CD4-positive, CD25-positive, alpha-beta regulatory T cell (primary cell): ENCODE measurements at regions not wholly inside any gene's neighbourhood (a gene's known extent, or its start where the extent isn't known, plus 50 kb on each side); places are given as distances from the start of the nearest gene placed in this dataset.

ENCODE experiments used
- ATAC-seq, 2 donors: fragments of 150-1000 bp; cut with Tn5 transposase; one replicate each; pipeline ENCODE4 v1.10.0; 2021; ENCODE audit warnings: low read depth in 2 of 2, moderate number of reproducible peaks in 2 of 2, moderate library complexity in 1 of 2
- DNase-seq, 3 donors: peaks; one replicate each; pipeline versions ENCODE4 v3.0.0 to v3.0.0-alpha.2; 2012 to 2022; ENCODE audit warnings: mixed read lengths in 1 of 3
- H3K27ac ChIP-seq: one replicate; pipeline ENCODE4 v1.7.0; 2013; ENCODE audit warnings: mild to moderate bottlenecking, low read length; ENCODE audit not compliant: insufficient read depth, poor library complexity, severe bottlenecking
- H3K27me3 ChIP-seq: one replicate; pipeline ENCODE4 v1.7.0; 2013; ENCODE audit warnings: low read length; ENCODE audit not compliant: control insufficient read depth, insufficient read depth
- H3K36me3 ChIP-seq: one replicate; pipeline ENCODE4 v1.7.0; 2013; ENCODE audit warnings: mild to moderate bottlenecking, low read length, moderate library complexity; ENCODE audit not compliant: control insufficient read depth, insufficient read depth
- H3K4me1 ChIP-seq: 2 replicates; pipeline ENCODE4 v1.7.0; 2013; ENCODE audit warnings: mild to moderate bottlenecking, low read length; ENCODE audit not compliant: insufficient read depth, control insufficient read depth, poor library complexity, severe bottlenecking
- H3K4me3 ChIP-seq: one replicate; pipeline ENCODE4 v1.7.0; 2013; ENCODE audit warnings: low read depth, mild to moderate bottlenecking, low read length, moderate library complexity
- H3K9me3 ChIP-seq, 2 experiments: 1 replicate in 1 of 2; 2 replicates in 1 of 2; pipeline ENCODE4 v1.7.0; 2013; ENCODE audit warnings: low read length in 2 of 2, mild to moderate bottlenecking in 1 of 2, moderate library complexity in 1 of 2; ENCODE audit not compliant: control insufficient read depth in 2 of 2
- H3K27ac Mint-ChIP-seq, 3 donors: one replicate each; pipeline ENCODE4 v1.8.0; 2020 to 2022; ENCODE audit warnings: mild to moderate bottlenecking in 3 of 3, mixed read lengths in 3 of 3, moderate library complexity in 2 of 3
- H3K27me3 Mint-ChIP-seq: one replicate; pipeline ENCODE4 v1.8.0; 2022; ENCODE audit warnings: mild to moderate bottlenecking, mixed read lengths
- H3K36me3 Mint-ChIP-seq: one replicate; pipeline ENCODE4 v1.8.0; 2020; ENCODE audit warnings: mixed read lengths
- H3K4me1 Mint-ChIP-seq, 4 donors: one replicate each; pipeline ENCODE4 v1.8.0; 2020 to 2022; ENCODE audit warnings: mixed read lengths in 4 of 4, mild to moderate bottlenecking in 1 of 4
- H3K4me3 Mint-ChIP-seq, 4 donors: one replicate each; pipeline ENCODE4 v1.8.0; 2020 to 2022; ENCODE audit warnings: mild to moderate bottlenecking in 4 of 4, mixed read lengths in 4 of 4, moderate library complexity in 3 of 4
- H3K9me3 Mint-ChIP-seq, 7 donors: one replicate each; pipeline ENCODE4 v1.8.0; 2020 to 2022; ENCODE audit warnings: mixed read lengths in 7 of 7, mild to moderate bottlenecking in 3 of 7, moderate library complexity in 2 of 7

- Histone ChIP-seq H3K27me3 (no peaks in the 10 kb centered on the region), H3K9me3 (no peaks in the 10 kb centered on the region), H3K27ac (no peak overlapping the region), H3K36me3 (no peaks in the 10 kb centered on the region), H3K4me3 (no peak overlapping the region), H3K4me1 (no peaks in the 10 kb centered on the region)
- Mint-ChIP-seq H3K4me1 (no peaks in the 10 kb centered on the region), H3K36me3 (no peaks in the 10 kb centered on the region), H3K27ac (no peak overlapping the region), H3K9me3 (peaks cover 0 to 1% (median 0%) of the 10 kb centered on the region in 7 donors), H3K4me3 (no peak overlapping the region), H3K27me3 (no peaks in the 10 kb centered on the region)
- no peak for ATAC-seq
- no peak for DNase-seq
These were observed 134.0 kb downstream of the FOXL1 start for GRCh38 chr16:86712158-86713009.

- Mint-ChIP-seq H3K9me3 (peaks cover 0 to 1% (median 0%) of the 10 kb centered on the region in 7 donors), H3K4me1 (no peaks in the 10 kb centered on the region), H3K36me3 (no peaks in the 10 kb centered on the region), H3K4me3 (no peak overlapping the region), H3K27me3 (no peaks in the 10 kb centered on the region), H3K27ac (no peak overlapping the region)
- Histone ChIP-seq H3K36me3 (no peaks in the 10 kb centered on the region), H3K27ac (no peak overlapping the region), H3K27me3 (no peaks in the 10 kb centered on the region), H3K9me3 (no peaks in the 10 kb centered on the region), H3K4me1 (no peaks in the 10 kb centered on the region), H3K4me3 (no peak overlapping the region)
- ATAC-seq (no peak), DNase-seq (no peak)
These were observed 134.8 kb downstream of the FOXL1 start for GRCh38 chr16:86713021-86713631.

GRCh38 chr16:86714166-86714565 lies 135.8 kb downstream of the FOXL1 start:
- Mint-ChIP-seq H3K27ac (no peak overlapping the region), H3K36me3 (no peaks in the 10 kb centered on the region), H3K27me3 (no peaks in the 10 kb centered on the region), H3K4me1 (no peaks in the 10 kb centered on the region), H3K4me3 (no peak overlapping the region), H3K9me3 (peaks cover 0 to 1% (median 0%) of the 10 kb centered on the region in 7 donors)
- ATAC-seq (no peak), DNase-seq (no peak)
- H3K4me1 ChIP-seq = no peaks in the 10 kb centered on the region
- no peak overlapping the region for H3K27ac ChIP-seq
- H3K36me3 ChIP-seq = no peaks in the 10 kb centered on the region
- H3K4me3 ChIP-seq = no peak overlapping the region
- no peaks in the 10 kb centered on the region for H3K9me3 ChIP-seq
- H3K27me3 ChIP-seq = no peaks in the 10 kb centered on the region

GRCh38 chr16:86716649-86717048 lies 138.3 kb downstream of the FOXL1 start:
- Histone ChIP-seq H3K4me3 (no peak overlapping the region), H3K9me3 (no peaks in the 10 kb centered on the region), H3K27ac (no peak overlapping the region), H3K36me3 (no peaks in the 10 kb centered on the region), H3K4me1 (no peaks in the 10 kb centered on the region), H3K27me3 (no peaks in the 10 kb centered on the region)
- Mint-ChIP-seq H3K36me3 (no peaks in the 10 kb centered on the region), H3K4me1 (no peaks in the 10 kb centered on the region), H3K27me3 (no peaks in the 10 kb centered on the region), H3K27ac (no peak overlapping the region), H3K9me3 (peaks cover 0 to 2% (median 0%) of the 10 kb centered on the region in 7 donors), H3K4me3 (peak overlapping the region in 1 of 4 donors; percentile 66)
- ATAC-seq (no peak), DNase-seq (no peak)

GRCh38 chr16:86718118-86718517 lies 139.8 kb downstream of the FOXL1 start:
- H3K4me3 ChIP-seq = no peak overlapping the region
- Mint-ChIP-seq H3K27ac (no peak overlapping the region), H3K4me1 (no peaks in the 10 kb centered on the region), H3K27me3 (no peaks in the 10 kb centered on the region), H3K4me3 (no peak overlapping the region), H3K9me3 (peaks cover 0 to 2% (median 0%) of the 10 kb centered on the region in 7 donors), H3K36me3 (no peaks in the 10 kb centered on the region)
- H3K27me3 ChIP-seq = no peaks in the 10 kb centered on the region
- no peaks in the 10 kb centered on the region for H3K9me3 ChIP-seq
- no peak overlapping the region for H3K27ac ChIP-seq
- DNase-seq = no peak
- no peak for ATAC-seq
- H3K4me1 ChIP-seq = no peaks in the 10 kb centered on the region
- H3K36me3 ChIP-seq = no peaks in the 10 kb centered on the region

GRCh38 chr16:86722970-86723369 lies 144.6 kb downstream of the FOXL1 start:
- Histone ChIP-seq H3K4me3 (no peak overlapping the region), H3K9me3 (no peaks in the 10 kb centered on the region), H3K4me1 (no peaks in the 10 kb centered on the region), H3K27ac (no peak overlapping the region), H3K36me3 (no peaks in the 10 kb centered on the region), H3K27me3 (no peaks in the 10 kb centered on the region)
- Mint-ChIP-seq H3K27ac (no peak overlapping the region), H3K36me3 (no peaks in the 10 kb centered on the region), H3K27me3 (no peaks in the 10 kb centered on the region), H3K4me1 (no peaks in the 10 kb centered on the region), H3K9me3 (peaks cover 0 to 2% (median 0%) of the 10 kb centered on the region in 7 donors), H3K4me3 (no peak overlapping the region)
- DNase-seq = no peak
- ATAC-seq = no peak

- Histone ChIP-seq H3K4me1 (no peaks in the 10 kb centered on the region), H3K9me3 (no peaks in the 10 kb centered on the region), H3K4me3 (no peak overlapping the region), H3K27me3 (no peaks in the 10 kb centered on the region), H3K27ac (no peak overlapping the region), H3K36me3 (no peaks in the 10 kb centered on the region)
- no peak for DNase-seq
- Mint-ChIP-seq H3K36me3 (no peaks in the 10 kb centered on the region), H3K4me1 (no peaks in the 10 kb centered on the region), H3K27ac (no peak overlapping the region), H3K9me3 (peaks cover 0 to 2% (median 0%) of the 10 kb centered on the region in 7 donors), H3K4me3 (no peak overlapping the region), H3K27me3 (no peaks in the 10 kb centered on the region)
- ATAC-seq = no peak
These were observed 145.3 kb downstream of the FOXL1 start for GRCh38 chr16:86723689-86724088.

- H3K27ac ChIP-seq = no peak overlapping the region
- H3K36me3 Mint-ChIP-seq = no peaks in the 10 kb centered on the region
- peaks cover 0 to 1% (median 0%) of the 10 kb centered on the region in 7 donors for H3K9me3 Mint-ChIP-seq
- DNase-seq = no peak
- no peak overlapping the region for H3K27ac Mint-ChIP-seq
- H3K4me1 Mint-ChIP-seq = no peaks in the 10 kb centered on the region
- no peak overlapping the region for H3K4me3 Mint-ChIP-seq
- H3K36me3 ChIP-seq = no peaks in the 10 kb centered on the region
- H3K9me3 ChIP-seq = no peaks in the 10 kb centered on the region
- no peaks in the 10 kb centered on the region for H3K27me3 ChIP-seq
- no peaks in the 10 kb centered on the region for H3K4me1 ChIP-seq
- H3K4me3 ChIP-seq = no peak overlapping the region
- H3K27me3 Mint-ChIP-seq = peaks cover 4% of the 10 kb centered on the region
- ATAC-seq = no peak
These were observed 147.1 kb downstream of the FOXL1 start for GRCh38 chr16:86725401-86725800.
